ENCODE measurements at regions not wholly inside any gene's neighbourhood (a gene's known extent, or its start where the extent isn't known, plus 50 kb on each side); places are given as distances from the start of the nearest gene placed in this dataset.
A peak's percentile ranks its signal among the peaks of the same experiment; 100 is the strongest.
"Not testable (repeated sequence)": the region's sequence is repeated elsewhere in the genome, so short reads cannot be mapped to it uniquely, and the experiment has no call there.

GRCh38 chr5:153237671-153238332, 252.7 kb upstream of the GRIA1 start:
- DNase-seq (ENCODE audit: low read depth), result no peak

- no peak for DNase-seq (ENCODE audit: low read depth)
Observed at GRCh38 chr5:153257381-153257780, 233.1 kb upstream of the GRIA1 start.

- DNase-seq (ENCODE audit: low read depth), result no peak
Observed at GRCh38 chr5:153258469-153258868, 232.0 kb upstream of the GRIA1 start.

- DNase-seq (ENCODE audit: low read depth), result no peak
Observed at GRCh38 chr5:153267506-153267905, 223.0 kb upstream of the GRIA1 start.

- no peak for DNase-seq (ENCODE audit: low read depth)
Observed at GRCh38 chr5:153275695-153276094, 214.8 kb upstream of the GRIA1 start.

GRCh38 chr5:153276151-153276550, 214.3 kb upstream of the GRIA1 start:
- DNase-seq (ENCODE audit: low read depth), result peak; percentile 3

- DNase-seq (ENCODE audit: low read depth), result not testable (repeated sequence)
Observed at GRCh38 chr5:153296251-153296844, 194.1 kb upstream of the GRIA1 start.

- no peak for DNase-seq (ENCODE audit: low read depth)
Observed at GRCh38 chr5:153299891-153300290, 190.6 kb upstream of the GRIA1 start.

- DNase-seq (ENCODE audit: low read depth), result no peak
Observed at GRCh38 chr5:153308282-153308681, 182.2 kb upstream of the GRIA1 start.

- DNase-seq (ENCODE audit: low read depth), result no peak
Observed at GRCh38 chr5:153318556-153318955, 171.9 kb upstream of the GRIA1 start.

- no peak for DNase-seq (ENCODE audit: low read depth)
Observed at GRCh38 chr5:153321478-153321877, 169.0 kb upstream of the GRIA1 start.

GRCh38 chr5:153340139-153340538, 150.3 kb upstream of the GRIA1 start:
- DNase-seq (ENCODE audit: low read depth), result no peak

- DNase-seq (ENCODE audit: low read depth), result no peak
Observed at GRCh38 chr5:153340738-153341137, 149.7 kb upstream of the GRIA1 start.

GRCh38 chr5:153342487-153342886, 148.0 kb upstream of the GRIA1 start:
- DNase-seq (ENCODE audit: low read depth), result no peak

GRCh38 chr5:153347611-153348010, 142.9 kb upstream of the GRIA1 start:
- peak; percentile 20 for DNase-seq (ENCODE audit: low read depth)

GRCh38 chr5:153350175-153350883, 140.1 kb upstream of the GRIA1 start:
- DNase-seq (ENCODE audit: low read depth), result no peak

- no peak for DNase-seq (ENCODE audit: low read depth)
Observed at GRCh38 chr5:153352685-153353219, 137.7 kb upstream of the GRIA1 start.

- DNase-seq (ENCODE audit: low read depth), result no peak
Observed at GRCh38 chr5:153357493-153358112, 132.9 kb upstream of the GRIA1 start.

- no peak for DNase-seq (ENCODE audit: low read depth)
Observed at GRCh38 chr5:153358315-153358976, 132.0 kb upstream of the GRIA1 start.

GRCh38 chr5:153360860-153361259, 129.6 kb upstream of the GRIA1 start:
- DNase-seq (ENCODE audit: low read depth), result no peak

- DNase-seq (ENCODE audit: low read depth), result no peak
Observed at GRCh38 chr5:153361735-153362409, 128.6 kb upstream of the GRIA1 start.

- DNase-seq (ENCODE audit: low read depth), result no peak
Observed at GRCh38 chr5:153365547-153365946, 124.9 kb upstream of the GRIA1 start.

All from stromal cell of bone marrow (primary cell).